Smooth muscle cell (in vitro differentiated cells): ENCODE measurements at regions not wholly inside any gene's neighbourhood (a gene's known extent, or its start where the extent isn't known, plus 50 kb on each side); places are given as distances from the start of the nearest gene placed in this dataset.

Source experiments
- DNase-seq: peaks from one replicate; lab custom pipeline; 2025; ENCODE audit not compliant: unreplicated experiment; lab: John Stamatoyannopoulos, UW
- H2AFZ ChIP-seq: fragments of 200-600 bp; sonication (generic); 2 replicates; pipeline ENCODE4 v1.6.0; 2016; ENCODE audit warnings: antibody characterized with exemption, low read depth, mild to moderate bottlenecking
- H3F3A ChIP-seq: fragments of 200-600 bp; sonication (generic); 2 replicates; pipeline ENCODE4 v1.6.0; 2017; ENCODE audit warnings: antibody characterized with exemption, low read depth
- H3K27ac ChIP-seq: fragments of 200-600 bp; sonication (generic); 2 replicates; pipeline ENCODE4 v1.5.1; 2016; ENCODE audit warnings: low read depth, mild to moderate bottlenecking
- H3K27me3 ChIP-seq: fragments of 200-600 bp; sonication (generic); 2 replicates; pipeline ENCODE4 v1.6.1; 2016; ENCODE audit warnings: low read depth, mild to moderate bottlenecking
- H3K36me3 ChIP-seq: fragments of 200-600 bp; sonication (generic); 2 replicates; pipeline ENCODE4 v1.5.1; 2016; ENCODE audit warnings: low read depth
- H3K4me1 ChIP-seq: fragments of 200-600 bp; sonication (generic); 2 replicates; pipeline ENCODE4 v1.5.1; 2016; ENCODE audit warnings: low read depth
- H3K4me2 ChIP-seq: fragments of 200-600 bp; sonication (generic); 2 replicates; pipeline ENCODE4 v1.6.0; 2016; ENCODE audit warnings: mild to moderate bottlenecking
- H3K4me3 ChIP-seq: fragments of 200-600 bp; sonication (generic); 2 replicates; pipeline ENCODE4 v1.5.1; 2016; ENCODE audit warnings: mild to moderate bottlenecking
- H3K79me2 ChIP-seq: fragments of 200-600 bp; sonication (generic); 2 replicates; pipeline ENCODE4 v1.6.0; 2016; ENCODE audit warnings: low read depth, mild to moderate bottlenecking
- H3K9ac ChIP-seq: fragments of 200-600 bp; sonication (generic); 2 replicates; pipeline ENCODE4 v1.6.0; 2016; ENCODE audit warnings: low read depth
- H3K9me3 ChIP-seq: fragments of 200-600 bp; sonication (generic); replicated peaks from 2 replicates; pipeline ENCODE4 v1.5.1; 2016; ENCODE audit warnings: low read depth
- H4K20me1 ChIP-seq: fragments of 200-600 bp; sonication (generic); 2 replicates; pipeline ENCODE4 v1.6.0; 2016; ENCODE audit warnings: low read depth
- CTCF ChIP-seq: fragments of 200-600 bp; sonication (generic); IDR thresholded peaks from 2 replicates; pipeline ENCODE4 v1.5.1; 2017; ENCODE audit warnings: borderline replicate concordance, mild to moderate bottlenecking, antibody characterized with exemption; ENCODE audit not compliant: insufficient read depth, poor library complexity, severe bottlenecking
- WGBS: methylation state at CpG from one replicate; pipeline ENCODE4 v1.1.7; 2016; ENCODE audit warnings: low lambda C conversion rate; 5-methylcytosine and 5-hydroxymethylcytosine counted together

GRCh38 chr4:108431986-108432385 is 188.4 kb upstream of the RPL34 start:
- WGBS = 96% methylated on average over 1 of the region's 1 CpG
- H4K20me1 ChIP-seq = no peaks in the 10 kb centered on the region

GRCh38 chr4:108430921-108431320 is 189.5 kb upstream of the RPL34 start:
- no peaks in the 10 kb centered on the region for H3K27me3 ChIP-seq
- H3F3A ChIP-seq = peaks cover 24% of the 10 kb centered on the region
- no peak overlapping the region for H3K4me3 ChIP-seq
- WGBS = 93% methylated on average over 3 of the region's 3 CpGs
- no peak for TF ChIP-seq CTCF
- H3K27ac ChIP-seq = peak overlapping the region; percentile 56
- no peaks in the 10 kb centered on the region for H3K79me2 ChIP-seq
- H3K9me3 ChIP-seq = no peaks in the 10 kb centered on the region
- H2AFZ ChIP-seq = no peak overlapping the region
- no peaks in the 10 kb centered on the region for H3K36me3 ChIP-seq
- no peak overlapping the region for H3K4me2 ChIP-seq
- no peaks in the 10 kb centered on the region for H4K20me1 ChIP-seq
- no peak overlapping the region for H3K9ac ChIP-seq
- no peak for DNase-seq
- H3K4me1 ChIP-seq = peaks cover 3% of the 10 kb centered on the region

More at GRCh38 chr4:108431986-108432385, 188.4 kb upstream of the RPL34 start:
- no peak for TF ChIP-seq CTCF
- Histone ChIP-seq H3K27ac (no peak overlapping the region), H3F3A (peaks cover 23% of the 10 kb centered on the region), H2AFZ (no peak overlapping the region), H3K9ac (no peak overlapping the region), H3K36me3 (no peaks in the 10 kb centered on the region), H3K4me3 (no peak overlapping the region), H3K79me2 (no peaks in the 10 kb centered on the region), H3K9me3 (no peaks in the 10 kb centered on the region), H3K4me1 (no peaks in the 10 kb centered on the region), H3K27me3 (no peaks in the 10 kb centered on the region), H3K4me2 (no peak overlapping the region)
- no peak for DNase-seq

DNA sequence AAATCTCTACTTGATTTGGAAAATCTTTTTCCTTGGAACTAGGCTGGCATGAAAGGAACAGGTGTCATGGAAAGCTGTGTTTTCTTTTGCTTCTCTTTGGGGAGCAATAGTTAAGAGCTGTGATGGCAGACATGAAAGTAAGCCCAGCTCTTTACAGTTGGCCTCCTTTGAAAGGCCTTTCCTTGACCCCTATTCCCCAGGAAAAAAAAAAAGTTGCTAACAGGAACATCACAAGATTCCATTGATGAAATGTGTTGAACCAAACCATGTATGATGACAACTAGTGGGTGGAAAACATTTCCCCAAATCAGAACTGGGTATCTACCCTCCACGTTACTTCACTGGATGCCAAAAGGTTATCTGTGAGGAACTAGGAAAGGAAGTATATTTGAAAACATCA is 190.7 kb upstream of the RPL34 start:
- H3K4me2 ChIP-seq = no peak overlapping the region
- H3K79me2 ChIP-seq = no peaks in the 10 kb centered on the region
- no peaks in the 10 kb centered on the region for H3K36me3 ChIP-seq
- peak overlapping the region; percentile 56 for H3K27ac ChIP-seq
- no peak overlapping the region for H3K4me3 ChIP-seq
- H3K9ac ChIP-seq = no peak overlapping the region
- H3K4me1 ChIP-seq = peaks cover 3% of the 10 kb centered on the region
- H3K9me3 ChIP-seq = no peaks in the 10 kb centered on the region
- TF ChIP-seq CTCF = no peak
- no peak overlapping the region for H2AFZ ChIP-seq
- H3K27me3 ChIP-seq = no peaks in the 10 kb centered on the region
- 45% methylated on average over 1 of the region's 1 CpG for WGBS
- DNase-seq = no peak
- H4K20me1 ChIP-seq = no peaks in the 10 kb centered on the region
- peaks cover 19% of the 10 kb centered on the region for H3F3A ChIP-seq

DNA sequence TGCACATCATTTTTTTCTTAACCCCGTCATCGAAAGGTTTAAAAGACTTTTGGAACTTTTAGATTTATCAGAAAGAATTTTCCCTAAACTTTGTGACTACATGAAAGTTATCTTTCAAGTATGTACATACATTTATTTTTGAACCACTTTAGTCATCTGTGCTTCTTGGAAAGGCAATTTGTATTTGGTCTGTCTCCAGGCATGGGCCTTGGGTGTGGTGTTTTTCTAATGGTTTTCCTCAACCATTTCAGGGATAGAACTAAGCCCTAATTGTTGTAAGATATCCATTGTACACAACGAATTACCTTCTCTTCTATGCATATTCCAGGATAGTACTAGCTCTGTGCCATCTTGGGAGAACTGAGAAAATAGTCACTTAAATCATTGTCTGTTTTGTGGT is 191.5 kb upstream of the RPL34 start:
- WGBS = 85% methylated on average over 3 of the region's 3 CpGs
- no peaks in the 10 kb centered on the region for H4K20me1 ChIP-seq

More for the DNA sequence above, 191.5 kb upstream of the RPL34 start:
- Histone ChIP-seq H3K79me2 (no peaks in the 10 kb centered on the region), H3K4me2 (no peak overlapping the region), H3F3A (peaks cover 16% of the 10 kb centered on the region), H3K9me3 (no peaks in the 10 kb centered on the region), H3K4me1 (peaks cover 3% of the 10 kb centered on the region), H3K36me3 (no peaks in the 10 kb centered on the region), H3K27ac (no peak overlapping the region), H3K4me3 (no peak overlapping the region), H2AFZ (no peak overlapping the region), H3K9ac (no peak overlapping the region), H3K27me3 (no peaks in the 10 kb centered on the region)
- DNase-seq = no peak
- TF ChIP-seq CTCF = no peak
